Prostate gland (tissue), 2 donors: ENCODE measurements at regions not wholly inside any gene's neighbourhood (a gene's known extent, or its start where the extent isn't known, plus 50 kb on each side); places are given as distances from the start of the nearest gene placed in this dataset.
"Not testable (repeated sequence)": the region's sequence is repeated elsewhere in the genome, so short reads cannot be mapped to it uniquely, and the experiment has no call there.

Experiments used
- DNase-seq: peaks from one replicate; pipeline ENCODE4 v3.0.0-alpha.2; 2019; ENCODE audit warnings: low spot score
- H3K27ac ChIP-seq, 2 donors: fragments of 200-600 bp; sonication (generic); 2 replicates each; pipeline ENCODE4 v1.5.1; 2017 to 2019
- H3K27me3 ChIP-seq: fragments of 200-600 bp; sonication (generic); replicated peaks from 2 replicates; pipeline ENCODE4 v1.5.1; 2019; ENCODE audit not compliant: insufficient read depth
- H3K36me3 ChIP-seq, 2 donors: fragments of 200-600 bp; sonication (generic); 1 replicate in 1 of 2; 2 replicates in 1 of 2; pipeline versions ENCODE4 v1.5.1 to v1.8.1; 2017 to 2019
- H3K4me1 ChIP-seq: fragments of 200-600 bp; sonication (generic); replicated peaks from 2 replicates; pipeline ENCODE4 v1.5.1; 2019
- H3K4me3 ChIP-seq, 2 donors: fragments of 200-600 bp; sonication (generic); 2 replicates each; pipeline ENCODE4 v1.5.1; 2017 to 2019
- H3K9me3 ChIP-seq: fragments of 200-600 bp; sonication (generic); 2 replicates; pipeline ENCODE4 v1.5.1; 2017
- CTCF ChIP-seq, 4 experiments: fragments of 200-600 bp in 2 of 4; fragments of 450-650 bp in 2 of 4; sonication (generic) in 2 of 4; IDR thresholded peaks; 1 replicate in 3 of 4; 2 replicates in 1 of 4; pipeline ENCODE4 v1.5.1; 2016 to 2019; ENCODE audit warnings: antibody characterized with exemption in 4 of 4, mild to moderate bottlenecking in 2 of 4, moderate library complexity in 2 of 4
- POLR2A ChIP-seq: fragments of 450-650 bp; IDR thresholded peaks from one replicate; pipeline ENCODE4 v1.6.1; 2016; ENCODE audit warnings: antibody characterized with exemption, mild to moderate bottlenecking
- POLR2AphosphoS5 ChIP-seq: sonication (generic); formaldehyde crosslinking; IDR thresholded peaks from one replicate; pipeline ENCODE4 v1.6.1; 2017; ENCODE audit warnings: antibody characterized with exemption
- WGBS: methylation state at CpG from one replicate; pipeline ENCODE4 v1.1.5; 2018; 5-methylcytosine and 5-hydroxymethylcytosine counted together
- intact Hi-C: fragments of 100-400 bp; cut with DNase I; formaldehyde crosslinking; loops from one replicate; pipeline ENCODE4 v1.14.2; 2022

- Histone ChIP-seq H3K27ac (no peak overlapping the region), H3K9me3 (no peaks in the 10 kb centered on the region), H3K36me3 (no peaks in the 10 kb centered on the region), H3K4me1 (no peaks in the 10 kb centered on the region), H3K4me3 (no peak overlapping the region), H3K27me3 (no peaks in the 10 kb centered on the region)
- intact Hi-C loops: no loop called here
- DNase-seq: no peak
- 72% methylated on average over 4 of the region's 4 CpGs for WGBS
- TF ChIP-seq CTCF (IDR thresholded peaks at IDR 0.05): no peak
- TF ChIP-seq POLR2A: no peak
- TF ChIP-seq POLR2AphosphoS5: no peak
These were observed 73.7 kb upstream of the CADPS start for GRCh38 chr3:62948921-62949320.

GRCh38 chr3:62950210-62950609 lies 75.0 kb upstream of the CADPS start:
- Histone ChIP-seq H3K9me3 (no peaks in the 10 kb centered on the region), H3K4me3 (no peak overlapping the region), H3K27ac (no peak overlapping the region), H3K36me3 (no peaks in the 10 kb centered on the region), H3K4me1 (no peaks in the 10 kb centered on the region), H3K27me3 (no peaks in the 10 kb centered on the region)
- WGBS: 32% methylated on average over 4 of the region's 4 CpGs
- DNase-seq: no peak
- intact Hi-C loops: no loop called here
- TF ChIP-seq POLR2AphosphoS5: no peak
- TF ChIP-seq POLR2A: no peak
- TF ChIP-seq CTCF (IDR thresholded peaks at IDR 0.05): no peak

- TF ChIP-seq CTCF (IDR thresholded peaks at IDR 0.05) (no peak), POLR2AphosphoS5 (no peak), POLR2A (no peak)
- no peak for DNase-seq
- Histone ChIP-seq H3K4me1 (no peaks in the 10 kb centered on the region), H3K36me3 (no peaks in the 10 kb centered on the region), H3K27me3 (no peaks in the 10 kb centered on the region), H3K4me3 (no peak overlapping the region), H3K27ac (no peak overlapping the region), H3K9me3 (no peaks in the 10 kb centered on the region)
- 76% methylated on average over 4 of the region's 4 CpGs for WGBS
- intact Hi-C loops: no loop called here
These were observed 75.9 kb upstream of the CADPS start for GRCh38 chr3:62951037-62951613.

- H3K4me3 ChIP-seq, H3K27ac ChIP-seq, intact Hi-C loops, DNase-seq, H3K9me3 ChIP-seq, H3K27me3 ChIP-seq, H3K4me1 ChIP-seq, H3K36me3 ChIP-seq: not testable (repeated sequence)
These were observed 76.7 kb upstream of the CADPS start for GRCh38 chr3:62951880-62952279.

GRCh38 chr3:62954580-62954979 lies 79.4 kb upstream of the CADPS start:
- no peaks in the 10 kb centered on the region for H3K9me3 ChIP-seq
- DNase-seq: no peak
- no peak overlapping the region for H3K27ac ChIP-seq
- no peak for TF ChIP-seq POLR2AphosphoS5
- TF ChIP-seq CTCF (IDR thresholded peaks at IDR 0.05): no peak
- no peak for TF ChIP-seq POLR2A
- H3K4me3 ChIP-seq: no peak overlapping the region
- H3K27me3 ChIP-seq: no peaks in the 10 kb centered on the region
- H3K36me3 ChIP-seq: no peaks in the 10 kb centered on the region
- WGBS: 82% methylated on average over 1 of the region's 1 CpG
- H3K4me1 ChIP-seq: no peaks in the 10 kb centered on the region
- intact Hi-C loops: no loop called here
